ENCODE measurements at regions not wholly inside any gene's neighbourhood (a gene's known extent, or its start where the extent isn't known, plus 50 kb on each side); places are given as distances from the start of the nearest gene placed in this dataset.

GRCh38 chr15:87144775-87145174 lies 1065.1 kb downstream of the AGBL1 start:
- no peak for TF ChIP-seq CTCF (IDR thresholded peaks at IDR 0.05; ENCODE audit: insufficient read depth, low read length)
- no peak for TF ChIP-seq POLR2AphosphoS5 (IDR thresholded peaks at IDR 0.05; ENCODE audit: low read depth)

All from HL-60 (cell line).